GM19455 (cell line): ENCODE measurements at regions not wholly inside any gene's neighbourhood (a gene's known extent, or its start where the extent isn't known, plus 50 kb on each side); places are given as distances from the start of the nearest gene placed in this dataset.

Source experiments
- ATAC-seq: cut with Tn5 transposase; IDR thresholded peaks from one replicate; pipeline ENCODE4 v1.9.1; 2021; ENCODE audit not compliant: unreplicated experiment

- no peak for ATAC-seq
Observed at GRCh38 chr4:155616117-155616516, 50.5 kb upstream of the GUCY1A1 start.

- ATAC-seq: no peak
Observed at GRCh38 chr4:155615081-155615887, 51.4 kb upstream of the GUCY1A1 start.

DNA sequence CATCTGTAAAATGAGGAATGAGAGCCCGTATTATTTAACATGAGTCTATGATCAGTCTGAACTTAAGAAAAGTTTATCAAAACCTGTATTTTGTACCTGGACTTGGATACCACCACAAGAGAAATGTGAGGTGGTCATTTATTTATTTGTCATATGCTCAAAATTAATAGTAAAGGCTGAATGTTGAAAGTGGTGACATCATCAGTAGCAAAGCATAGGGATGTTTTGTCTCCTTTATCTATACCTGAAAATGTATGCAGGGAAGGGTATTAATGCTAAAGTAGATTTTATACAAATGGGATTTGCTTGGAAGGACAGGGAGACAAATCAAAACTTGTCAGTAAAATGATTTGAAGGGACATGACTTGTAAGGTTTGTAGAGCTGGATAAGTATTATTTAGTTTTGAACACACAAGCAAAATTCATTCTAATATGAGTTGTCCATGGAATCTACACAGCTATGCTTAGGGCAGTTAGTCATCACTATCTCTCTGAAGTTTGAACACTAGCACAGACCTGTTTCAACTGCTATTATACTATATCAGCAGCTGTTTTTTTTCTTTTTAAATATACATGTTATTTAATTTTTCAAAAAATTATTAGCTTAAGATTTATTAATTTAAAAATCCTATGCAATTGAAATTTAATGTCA is 52.4 kb upstream of the GUCY1A1 start:
- no peak for ATAC-seq

DNA sequence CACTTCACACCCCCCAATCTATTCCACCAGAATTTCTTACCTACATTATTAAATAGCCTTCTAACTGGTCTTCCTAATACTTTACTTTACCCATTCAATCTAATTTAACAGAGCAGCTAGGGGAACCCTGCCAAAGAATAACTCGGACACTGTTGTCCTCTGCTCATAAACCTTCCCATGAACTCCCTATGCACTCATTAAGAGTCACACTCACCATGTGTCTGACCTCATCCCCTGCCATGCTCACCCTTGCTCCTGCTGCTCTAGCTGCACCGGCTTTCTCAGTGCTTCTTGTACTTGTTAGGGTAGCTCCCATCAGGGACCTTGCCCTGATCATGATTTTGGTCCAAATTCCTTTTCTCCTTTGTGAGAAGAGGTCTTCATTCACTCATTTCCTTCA is 54.6 kb upstream of the GUCY1A1 start:
- no peak for ATAC-seq

GRCh38 chr4:155611501-155611900 is 55.1 kb upstream of the GUCY1A1 start:
- no peak for ATAC-seq

DNA sequence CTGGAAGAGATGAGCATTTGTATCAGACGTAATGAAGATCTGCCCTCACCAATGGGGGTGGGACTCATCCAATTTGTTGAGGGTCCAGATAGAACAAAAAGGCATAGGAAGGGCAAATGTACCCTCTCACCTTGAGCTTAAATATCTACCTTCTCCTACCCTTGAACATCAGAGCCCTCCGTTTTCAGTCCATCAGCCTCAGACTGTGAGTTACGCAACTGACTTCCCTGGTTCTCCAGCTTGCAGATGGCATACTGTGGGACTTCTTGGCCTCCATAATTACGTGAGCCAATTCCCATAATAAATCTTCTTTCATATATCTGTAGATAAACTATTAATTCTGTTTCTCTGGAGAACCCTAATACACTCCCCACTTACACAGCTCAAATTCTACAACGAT is 56.5 kb upstream of the GUCY1A1 start:
- no peak for ATAC-seq

GRCh38 chr4:155609455-155610059 is 57.1 kb upstream of the GUCY1A1 start:
- no peak for ATAC-seq

- no peak for ATAC-seq
Observed at GRCh38 chr4:155608225-155608885, 58.3 kb upstream of the GUCY1A1 start.

DNA sequence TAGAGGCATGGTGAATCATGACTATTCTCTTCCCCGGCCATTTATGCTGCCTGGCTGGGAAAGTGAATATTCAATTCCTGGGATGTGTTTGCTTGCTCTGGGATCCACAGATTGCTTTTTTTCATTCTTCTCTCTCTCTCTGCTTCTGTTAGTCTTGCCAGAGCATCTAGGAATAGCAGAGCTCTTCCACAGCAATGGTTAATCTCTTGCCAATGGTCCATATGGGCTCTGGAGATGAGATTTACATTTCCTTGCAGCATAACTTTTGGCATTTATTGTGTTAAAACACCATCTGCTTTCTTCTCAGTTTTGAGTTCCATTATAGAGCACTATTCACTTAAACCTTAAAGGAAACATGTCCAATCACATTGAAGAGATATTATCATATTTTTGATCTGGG is 59.2 kb upstream of the GUCY1A1 start:
- no peak for ATAC-seq

DNA sequence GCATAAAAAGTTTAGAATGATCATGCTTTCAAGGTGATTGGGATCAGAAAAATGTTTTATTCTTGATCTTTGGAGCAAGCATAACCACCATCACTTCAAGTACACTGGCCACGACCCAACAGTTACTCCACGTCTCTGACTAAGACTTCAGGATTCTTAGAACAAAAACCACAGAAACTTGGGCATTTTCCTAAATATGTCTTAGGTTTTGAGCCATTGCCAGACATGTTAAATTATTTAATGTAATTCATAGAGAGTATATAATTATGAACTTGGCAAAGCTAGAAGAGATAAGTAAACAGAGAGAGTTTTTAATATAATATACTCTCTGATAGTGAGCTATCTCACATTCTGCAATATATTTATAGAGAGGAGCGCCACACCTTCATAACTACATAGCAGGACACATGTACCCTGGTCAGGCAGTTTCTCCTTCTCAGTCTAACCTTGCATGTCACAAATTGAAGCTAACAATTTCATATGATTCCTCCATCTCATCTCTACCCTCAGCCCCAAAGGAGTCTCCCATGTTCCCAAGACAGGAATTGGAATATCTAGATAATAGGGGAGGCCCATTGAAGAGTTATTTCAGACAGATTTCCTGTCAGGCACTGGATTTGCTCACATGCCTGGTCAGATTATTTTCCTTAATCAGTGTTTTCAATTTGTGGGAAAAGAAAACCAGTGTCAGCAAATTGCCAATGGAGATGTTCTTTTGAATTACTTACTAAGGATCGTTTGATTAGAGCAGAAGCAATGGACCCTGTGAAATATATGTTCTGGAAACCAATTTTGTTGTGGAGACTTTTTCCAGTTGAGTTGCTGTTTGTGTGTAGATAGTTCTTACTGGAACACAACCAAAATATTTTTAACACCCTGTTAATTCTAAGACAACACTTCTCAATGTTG is 61.7 kb upstream of the GUCY1A1 start:
- ATAC-seq: no peak

- no peak for ATAC-seq
Observed at GRCh38 chr4:155603360-155603891, 63.2 kb upstream of the GUCY1A1 start.

- ATAC-seq: no peak
Observed at GRCh38 chr4:155602351-155603140, 64.1 kb upstream of the GUCY1A1 start.

- no peak for ATAC-seq
Observed at GRCh38 chr4:155600244-155600643, 66.4 kb upstream of the GUCY1A1 start.

DNA sequence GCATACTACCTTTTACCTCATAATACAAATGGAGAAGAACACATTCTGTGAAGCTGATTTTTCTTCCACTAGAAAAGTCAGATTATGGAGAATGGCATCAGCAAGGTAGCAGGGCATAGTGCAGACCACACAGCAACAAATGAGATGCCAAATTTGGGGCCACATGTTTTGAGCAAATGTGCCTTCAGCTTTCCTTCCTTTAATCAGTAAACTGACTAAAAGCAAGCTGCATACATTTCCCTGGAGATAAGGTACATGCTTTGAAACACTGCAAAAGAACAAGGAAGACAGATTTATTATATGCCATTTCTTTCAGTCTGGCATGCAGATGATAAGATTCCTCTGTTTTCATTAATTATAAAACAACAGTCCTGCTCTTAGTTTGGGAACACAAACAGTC is 67.1 kb upstream of the GUCY1A1 start:
- no peak for ATAC-seq

GRCh38 chr4:155599085-155599484 is 67.6 kb upstream of the GUCY1A1 start:
- ATAC-seq: no peak

DNA sequence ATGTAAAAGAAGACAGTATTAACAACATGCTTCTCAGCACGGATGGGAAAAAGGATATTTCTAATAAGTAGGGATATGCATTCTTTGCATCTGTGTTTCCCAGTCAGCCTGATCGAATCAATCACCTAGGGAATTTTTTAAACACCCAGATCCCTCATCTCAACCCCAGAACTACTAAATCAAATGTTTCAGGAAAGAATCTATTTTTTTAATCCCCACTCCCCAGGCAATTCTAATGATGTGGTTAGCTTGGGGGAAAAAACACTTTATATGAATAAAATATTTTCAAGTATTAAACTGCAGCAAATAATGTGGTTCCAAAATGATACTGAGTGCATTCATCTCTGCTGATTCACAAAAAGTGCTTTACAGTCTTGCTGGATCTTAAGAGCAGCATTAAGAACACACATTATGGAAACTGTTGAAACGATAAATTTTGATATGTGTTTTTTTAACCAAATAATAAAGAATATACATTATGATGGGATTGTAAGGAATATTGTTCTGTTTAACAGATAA is 68.7 kb upstream of the GUCY1A1 start:
- ATAC-seq: no peak

DNA sequence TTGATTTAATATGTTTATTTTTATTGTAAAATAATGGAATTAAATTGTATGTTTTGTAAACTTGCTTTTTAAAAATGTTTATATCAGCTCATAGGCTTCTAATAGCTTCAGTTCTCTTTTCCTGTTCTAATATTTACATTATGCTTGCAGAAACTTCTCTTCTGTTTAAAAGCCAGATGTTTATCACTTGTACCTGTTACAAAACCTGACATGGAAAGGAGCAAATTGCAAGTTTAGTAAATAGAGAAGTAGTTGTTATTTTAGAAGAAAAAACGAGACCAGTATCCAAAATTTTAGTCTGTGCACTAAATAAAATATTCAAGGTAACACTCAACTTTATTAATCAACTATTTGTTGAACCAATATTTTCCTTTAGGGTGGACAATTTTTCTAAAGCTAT is 69.4 kb upstream of the GUCY1A1 start:
- no peak for ATAC-seq

DNA sequence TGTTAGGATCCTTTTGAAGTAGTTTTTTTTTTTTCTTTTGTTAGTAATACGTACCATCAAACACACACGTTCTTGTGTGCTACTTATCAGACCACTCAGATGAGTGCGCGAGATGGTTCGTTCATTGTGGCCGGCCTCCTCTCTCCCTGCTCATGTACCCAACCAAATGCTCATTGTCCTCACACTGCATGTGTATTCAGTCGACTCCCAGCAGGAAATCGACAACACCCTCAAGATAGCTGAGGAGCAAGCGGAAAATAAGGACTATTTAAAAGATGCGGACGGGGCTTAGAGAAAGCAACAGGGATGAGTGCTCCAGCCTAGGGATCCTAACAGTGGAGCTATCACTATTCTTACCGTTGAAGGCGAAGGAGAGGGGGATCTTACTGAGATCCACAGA is 72.9 kb upstream of the GUCY1A1 start:
- ATAC-seq: no peak

- ATAC-seq: no peak
Observed at GRCh38 chr4:155592938-155593297, 73.7 kb upstream of the GUCY1A1 start.
